ENCODE measurements at regions not wholly inside any gene's neighbourhood (a gene's known extent, or its start where the extent isn't known, plus 50 kb on each side); places are given as distances from the start of the nearest gene placed in this dataset.

DNA sequence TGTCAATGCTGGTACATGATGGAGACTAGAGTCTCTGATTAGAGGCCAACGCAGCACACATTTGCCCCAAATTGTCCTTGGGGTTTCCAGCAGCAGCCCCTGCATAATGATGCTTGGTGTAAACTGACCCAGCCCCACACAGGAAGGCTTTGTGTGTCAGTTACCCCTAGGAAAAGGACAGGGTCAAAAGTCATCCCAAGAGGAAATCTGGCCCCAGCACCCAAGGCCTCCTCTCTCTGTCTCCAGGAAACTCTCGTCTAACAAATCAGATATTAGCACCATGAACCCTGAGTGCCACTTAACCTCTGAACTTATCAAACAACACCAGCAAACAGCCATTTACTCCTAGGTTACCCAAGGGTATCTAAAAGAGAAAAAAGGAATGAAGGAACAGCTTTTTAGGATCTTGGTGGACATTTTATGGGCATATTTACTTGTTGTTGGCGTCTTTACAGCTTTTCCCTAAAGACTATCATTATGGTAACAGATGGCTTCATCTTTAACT is 84.5 kb downstream of the PSMG1 start:
- no peak for TF ChIP-seq GATA2 (IDR thresholded peaks at IDR 0.05; ENCODE audit: low read depth, low read length)
- TF ChIP-seq GATA3 (IDR thresholded peaks at IDR 0.05; ENCODE audit: low read depth, low read length): no peak

Data from SH-SY5Y (cell line).